GM12878 (cell line): ENCODE measurements at regions not wholly inside any gene's neighbourhood (a gene's known extent, or its start where the extent isn't known, plus 50 kb on each side); places are given as distances from the start of the nearest gene placed in this dataset. TPM values are rescaled to one million over a fixed set of nuclear protein-coding genes. Genes with fewer than 3 reads are reported as not detected.

Experiments
- ATAC-seq: fragments of 200-7000 bp; cut with Tn5 transposase; 3 replicates; pipeline ENCODE4 v1.9.1; 2020; ENCODE audit warnings: mild to moderate bottlenecking, moderate library complexity
- BruUV-seq: library from RNA; stranded (reverse); fragments of 400-500 nt; replicated peaks from 2 replicates; lab custom pipeline; 2021; lab: Mats Ljungman, UMichigan
- CTCF ChIA-PET: fragments of 300-600 bp; sonication (Branson Sonifier 250); formaldehyde crosslinking; extraction: SDS; loops from one replicate; lab custom pipeline; 2021; ENCODE audit warnings: inconsistent platforms; lab: Yijun Ruan, JAX
- POLR2A ChIA-PET: fragments of 350-600 bp; formaldehyde crosslinking; extraction: SDS; loops from one replicate; lab custom pipeline; 2021; ENCODE audit warnings: inconsistent platforms; lab: Charles Lee
- RAD21 ChIA-PET: fragments of 300-600 bp; sonication (Branson Sonifier 250); formaldehyde crosslinking; loops from one replicate; lab custom pipeline; 2023; ENCODE audit warnings: antibody characterized with exemption; ENCODE audit not compliant: unreplicated experiment; lab: Charles Lee
- SMC1A ChIA-PET: fragments of 300-600 bp; sonication (Branson Sonifier 250); formaldehyde crosslinking; loops from one replicate; lab custom pipeline; 2023; ENCODE audit not compliant: unreplicated experiment, uncharacterized antibody; lab: Charles Lee
- DNase-seq: peaks from one replicate; pipeline ENCODE4 v3.0.0-alpha.2; 2011; ENCODE audit warnings: low read depth, low spot score
- FAIRE-seq: peaks from 3 replicates; lab custom pipeline; 2011; peaks lifted over from hg19 to GRCh38; lab: Jason Lieb, UNC
- H2AFZ ChIP-seq: 2 replicates; pipeline ENCODE4 v1.6.0; 2011; ENCODE audit warnings: low read depth, low read length, control low read depth; ENCODE audit not compliant: control insufficient read depth
- H3K27ac ChIP-seq: 2 replicates; pipeline ENCODE4 v1.5.1; 2011; ENCODE audit warnings: control low read depth; ENCODE audit not compliant: control insufficient read depth, insufficient read depth
- H3K27me3 ChIP-seq, 2 experiments: replicated peaks in 1 of 2; 2 replicates each; pipeline versions ENCODE4 v1.6.0 to v1.6.1; 2011; ENCODE audit warnings: low read length in 1 of 2; ENCODE audit not compliant: control insufficient read depth in 2 of 2, insufficient read depth in 2 of 2
- H3K36me3 ChIP-seq, 2 experiments: 2 replicates each; pipeline ENCODE4 v1.5.1; 2011; ENCODE audit warnings: low read length in 1 of 2; ENCODE audit not compliant: control insufficient read depth in 2 of 2, insufficient read depth in 2 of 2
- H3K4me1 ChIP-seq: 2 replicates; pipeline ENCODE4 v1.6.1; 2011; ENCODE audit warnings: mild to moderate bottlenecking, low read length, moderate library complexity, mixed read lengths; ENCODE audit not compliant: control insufficient read depth, insufficient read depth
- H3K4me2 ChIP-seq: 2 replicates; pipeline ENCODE4 v1.6.0; 2011; ENCODE audit warnings: control low read depth; ENCODE audit not compliant: control insufficient read depth, insufficient read depth
- H3K4me3 ChIP-seq: fragments of 200-600 bp; sonication (generic); 2 replicates; pipeline ENCODE4 v1.5.1; 2016
- H3K79me2 ChIP-seq: 2 replicates; pipeline ENCODE4 v1.6.0; 2011; ENCODE audit warnings: low read length; ENCODE audit not compliant: control insufficient read depth, insufficient read depth
- H3K9ac ChIP-seq: 2 replicates; pipeline ENCODE4 v1.8.0; 2011; ENCODE audit warnings: low read length, control low read depth, mixed read lengths; ENCODE audit not compliant: control insufficient read depth, insufficient read depth
- H3K9me3 ChIP-seq: replicated peaks from 3 replicates; pipeline ENCODE4 v1.5.1; 2011; ENCODE audit warnings: mild to moderate bottlenecking, low read length; ENCODE audit not compliant: control insufficient read depth, insufficient read depth
- H4K20me1 ChIP-seq: 2 replicates; pipeline ENCODE4 v1.6.0; 2011; ENCODE audit not compliant: control insufficient read depth, insufficient read depth
- ATF3 ChIP-seq: IDR thresholded peaks from 2 replicates; pipeline ENCODE4 v1.6.1; 2011; ENCODE audit warnings: low read depth, mild to moderate bottlenecking, low read length, moderate library complexity, borderline replicate concordance; ENCODE audit errors: extremely low read depth
- ZBED1 ChIP-seq: IDR thresholded peaks from 2 replicates; pipeline ENCODE4 v1.6.1; 2016; ENCODE audit warnings: borderline replicate concordance
- WGBS: methylation state at CpG from one replicate; pipeline ENCODE4 v1.1.6; 2016; ENCODE audit warnings: low lambda C conversion rate; ENCODE audit not compliant: insufficient replicate concordance, insufficient coverage; ENCODE audit errors: missing lambda C conversion rate; 5-methylcytosine and 5-hydroxymethylcytosine counted together
- in situ Hi-C: fragments of 300-500 bp; cut with MboI; formaldehyde crosslinking; loops from 9 replicates; pipeline ENCODE4 v1.14.3; 2018; ENCODE audit warnings: mixed read lengths
- intact Hi-C: fragments of 100-400 bp; cut with micrococcal nuclease; formaldehyde crosslinking; loops from one replicate; pipeline ENCODE4 v1.14.2; 2022; ENCODE audit not compliant: unreplicated experiment
- small RNA-seq: library from RNA; depleted of rRNA; stranded (forward); fragments of <200 nt; gene quantifications from one replicate; pipeline ENCODE3, GENCODE V24; 2014

GRCh38 chr2:154640000-154640399, 58.5 kb upstream of the KCNJ3 start:
- no peak for ATAC-seq
- Histone ChIP-seq H3K4me2 (no peak overlapping the region), H3K27me3 (no peaks in the 10 kb centered on the region), H3K9me3 (no peaks in the 10 kb centered on the region), H2AFZ (no peak overlapping the region), H3K4me1 (no peaks in the 10 kb centered on the region), H3K27ac (no peak overlapping the region), H3K9ac (no peak overlapping the region), H3K79me2 (no peaks in the 10 kb centered on the region), H3K4me3 (no peak overlapping the region)
- ChIA-PET POLR2A (no interaction called here), CTCF (interaction anchor here (1.2 to 1.4 kb wide), 2 partner anchors 9 to 14 kb away, joined by 3 read pairs; no protein-coding TSS in a partner anchor), SMC1A (no interaction called here), RAD21 (no interaction called here)
- intact Hi-C loops (no loop called here), in situ Hi-C loops (no loop called here)
- no TSS peak for BruUV-seq
- no peak for DNase-seq
- no peak for TF ChIP-seq ZBED1
- no peak for TF ChIP-seq ATF3
- TF ChIP-seq, all 136 proteins: peak for 0
- WGBS = 0% methylated on average over 3 of the region's 3 CpGs
- no peaks in the 10 kb centered on the region for H3K36me3 ChIP-seq
- FAIRE-seq = no peak
- H4K20me1 ChIP-seq = no peaks in the 10 kb centered on the region

Small RNA genes lying in the stretch of these regions (small RNA-seq; reads per million reads assigned to genes)
- gene RNA5SP107 = not detected
